ENCODE measurements at regions not wholly inside any gene's neighbourhood (a gene's known extent, or its start where the extent isn't known, plus 50 kb on each side); places are given as distances from the start of the nearest gene placed in this dataset.

- TF ChIP-seq CTCF (IDR thresholded peaks at IDR 0.05) (no peak), POLR2A (IDR thresholded peaks at IDR 0.05) (no peak)
Observed at GRCh38 chr13:30847650-30848307, 58.3 kb upstream of the MEDAG start.

All from transverse colon (tissue), 3 donors.